ENCODE measurements at regions not wholly inside any gene's neighbourhood (a gene's known extent, or its start where the extent isn't known, plus 50 kb on each side); places are given as distances from the start of the nearest gene placed in this dataset.

DNA sequence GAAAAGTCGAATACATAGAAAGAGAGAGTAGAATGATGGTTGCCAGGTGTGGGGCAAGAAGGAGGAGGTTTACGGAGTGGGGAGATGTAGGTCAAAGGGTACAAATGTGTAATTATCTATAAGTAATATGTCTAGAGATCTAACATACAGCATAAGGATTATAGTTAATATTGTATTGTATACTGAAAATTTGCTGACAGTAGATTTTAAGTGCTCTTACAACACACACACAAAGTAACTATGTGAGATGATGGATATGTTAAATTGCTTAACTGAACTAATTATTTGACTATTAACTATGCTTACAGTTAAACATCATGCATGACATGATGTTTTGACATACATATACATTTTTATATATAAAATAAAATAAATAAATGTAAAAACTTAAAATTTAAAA lies 192.7 kb downstream of the ZIC4 start:
- ATAC-seq (no peak), DNase-seq (ENCODE audit: low read depth, low spot score) (no peak)
- Histone ChIP-seq H4K20me1 (ENCODE audit: insufficient read depth) (no peaks in the 10 kb centered on the region), H3K27ac (ENCODE audit: low read depth, low read length) (no peak overlapping the region), H3K27me3 (ENCODE audit: insufficient read depth, low read length) (no peaks in the 10 kb centered on the region), H3K79me2 (ENCODE audit: insufficient read depth, low read length) (no peaks in the 10 kb centered on the region), H3K9me2 (ENCODE audit: insufficient read depth) (no peaks in the 10 kb centered on the region), H3K4me2 (ENCODE audit: low read length) (no peak overlapping the region), H3K9ac (ENCODE audit: low read length) (no peak overlapping the region), H3K4me3 (replicated peaks in 1 of 2; ENCODE audit: low read depth in 1 of 2, low read length in 2 of 2) (no peak overlapping the region), H3K4me1 (ENCODE audit: control insufficient read depth in 1 of 2, insufficient read depth in 2 of 2, low read length in 2 of 2) (no peaks in the 10 kb centered on the region), H3K9me3 (ENCODE audit: control insufficient read depth in 1 of 2, insufficient read depth in 1 of 2, low read depth in 1 of 2, low read length in 2 of 2) (no peaks in the 10 kb centered on the region), H3K36me3 (ENCODE audit: control insufficient read depth in 1 of 2, insufficient read depth in 2 of 2, low read length in 2 of 2) (no peaks in the 10 kb centered on the region), H2AFZ (ENCODE audit: low read depth, low read length, poor library complexity, severe bottlenecking) (no peak overlapping the region)
- RAD21 ChIA-PET (ENCODE audit: low non-redundant PET in 1 of 2, low total read pairs in 2 of 2, uncharacterized antibody in 2 of 2, unreplicated experiment in 2 of 2), result no interaction called here
- intact Hi-C loops (cut with micrococcal nuclease), result no loop called here
- POLR2A ChIA-PET, result no interaction called here
- CTCF ChIA-PET, result no interaction called here
- no peak for TF ChIP-seq POLR2AphosphoS5 (IDR thresholded peaks at IDR 0.05; ENCODE audit: low read depth, low read length)
- TF ChIP-seq POLR2A (IDR thresholded peaks at IDR 0.05; ENCODE audit: borderline replicate concordance, extremely low read depth, insufficient read depth, insufficient read length), result no peak
- TF ChIP-seq, protein P1, sequence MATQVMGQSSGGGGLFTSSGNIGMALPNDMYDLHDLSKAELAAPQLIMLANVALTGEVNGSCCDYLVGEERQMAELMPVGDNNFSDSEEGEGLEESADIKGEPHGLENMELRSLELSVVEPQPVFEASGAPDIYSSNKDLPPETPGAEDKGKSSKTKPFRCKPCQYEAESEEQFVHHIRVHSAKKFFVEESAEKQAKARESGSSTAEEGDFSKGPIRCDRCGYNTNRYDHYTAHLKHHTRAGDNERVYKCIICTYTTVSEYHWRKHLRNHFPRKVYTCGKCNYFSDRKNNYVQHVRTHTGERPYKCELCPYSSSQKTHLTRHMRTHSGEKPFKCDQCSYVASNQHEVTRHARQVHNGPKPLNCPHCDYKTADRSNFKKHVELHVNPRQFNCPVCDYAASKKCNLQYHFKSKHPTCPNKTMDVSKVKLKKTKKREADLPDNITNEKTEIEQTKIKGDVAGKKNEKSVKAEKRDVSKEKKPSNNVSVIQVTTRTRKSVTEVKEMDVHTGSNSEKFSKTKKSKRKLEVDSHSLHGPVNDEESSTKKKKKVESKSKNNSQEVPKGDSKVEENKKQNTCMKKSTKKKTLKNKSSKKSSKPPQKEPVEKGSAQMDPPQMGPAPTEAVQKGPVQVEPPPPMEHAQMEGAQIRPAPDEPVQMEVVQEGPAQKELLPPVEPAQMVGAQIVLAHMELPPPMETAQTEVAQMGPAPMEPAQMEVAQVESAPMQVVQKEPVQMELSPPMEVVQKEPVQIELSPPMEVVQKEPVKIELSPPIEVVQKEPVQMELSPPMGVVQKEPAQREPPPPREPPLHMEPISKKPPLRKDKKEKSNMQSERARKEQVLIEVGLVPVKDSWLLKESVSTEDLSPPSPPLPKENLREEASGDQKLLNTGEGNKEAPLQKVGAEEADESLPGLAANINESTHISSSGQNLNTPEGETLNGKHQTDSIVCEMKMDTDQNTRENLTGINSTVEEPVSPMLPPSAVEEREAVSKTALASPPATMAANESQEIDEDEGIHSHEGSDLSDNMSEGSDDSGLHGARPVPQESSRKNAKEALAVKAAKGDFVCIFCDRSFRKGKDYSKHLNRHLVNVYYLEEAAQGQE (IDR thresholded peaks at IDR 0.05; ENCODE audit: low read depth), result no peak
- TF ChIP-seq CEBPB (IDR thresholded peaks at IDR 0.05; ENCODE audit: low read depth), result no peak
- TF ChIP-seq EGR1 (IDR thresholded peaks at IDR 0.05; ENCODE audit: low read depth), result no peak
- TF ChIP-seq, protein P2, sequence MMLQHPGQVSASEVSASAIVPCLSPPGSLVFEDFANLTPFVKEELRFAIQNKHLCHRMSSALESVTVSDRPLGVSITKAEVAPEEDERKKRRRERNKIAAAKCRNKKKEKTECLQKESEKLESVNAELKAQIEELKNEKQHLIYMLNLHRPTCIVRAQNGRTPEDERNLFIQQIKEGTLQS (IDR thresholded peaks at IDR 0.05), result no peak
- TF ChIP-seq ZNF274 (IDR thresholded peaks at IDR 0.05; ENCODE audit: low read depth, low read length), result no peak
- no peak for TF ChIP-seq FOSL1 (IDR thresholded peaks at IDR 0.05; ENCODE audit: low read depth)
- no peak for TF ChIP-seq RAD21 (IDR thresholded peaks at IDR 0.05; ENCODE audit: low read depth)
- TF ChIP-seq, protein P3, sequence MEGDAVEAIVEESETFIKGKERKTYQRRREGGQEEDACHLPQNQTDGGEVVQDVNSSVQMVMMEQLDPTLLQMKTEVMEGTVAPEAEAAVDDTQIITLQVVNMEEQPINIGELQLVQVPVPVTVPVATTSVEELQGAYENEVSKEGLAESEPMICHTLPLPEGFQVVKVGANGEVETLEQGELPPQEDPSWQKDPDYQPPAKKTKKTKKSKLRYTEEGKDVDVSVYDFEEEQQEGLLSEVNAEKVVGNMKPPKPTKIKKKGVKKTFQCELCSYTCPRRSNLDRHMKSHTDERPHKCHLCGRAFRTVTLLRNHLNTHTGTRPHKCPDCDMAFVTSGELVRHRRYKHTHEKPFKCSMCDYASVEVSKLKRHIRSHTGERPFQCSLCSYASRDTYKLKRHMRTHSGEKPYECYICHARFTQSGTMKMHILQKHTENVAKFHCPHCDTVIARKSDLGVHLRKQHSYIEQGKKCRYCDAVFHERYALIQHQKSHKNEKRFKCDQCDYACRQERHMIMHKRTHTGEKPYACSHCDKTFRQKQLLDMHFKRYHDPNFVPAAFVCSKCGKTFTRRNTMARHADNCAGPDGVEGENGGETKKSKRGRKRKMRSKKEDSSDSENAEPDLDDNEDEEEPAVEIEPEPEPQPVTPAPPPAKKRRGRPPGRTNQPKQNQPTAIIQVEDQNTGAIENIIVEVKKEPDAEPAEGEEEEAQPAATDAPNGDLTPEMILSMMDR (IDR thresholded peaks at IDR 0.05 in 2 of 3, conservative IDR thresholded peaks at IDR 0.05 in 1 of 3; ENCODE audit: borderline replicate concordance in 1 of 3, insufficient read depth in 1 of 3, low read depth in 2 of 3, low read length in 2 of 3), result no peak
- no peak for TF ChIP-seq EZH2phosphoT487 (IDR thresholded peaks at IDR 0.05; ENCODE audit: borderline replicate concordance)
- no peak for TF ChIP-seq JUND (IDR thresholded peaks at IDR 0.05)
- TF ChIP-seq SP1 (IDR thresholded peaks at IDR 0.05; ENCODE audit: low read depth), result no peak
- no peak for TF ChIP-seq TCF7L2 (IDR thresholded peaks at IDR 0.05; ENCODE audit: borderline replicate concordance, extremely low read depth, insufficient read depth, insufficient read length)
- TF ChIP-seq ZFX (IDR thresholded peaks at IDR 0.05), result no peak
- no peak for TF ChIP-seq SIN3A (IDR thresholded peaks at IDR 0.05; ENCODE audit: low read depth)
- no peak for TF ChIP-seq SRF (IDR thresholded peaks at IDR 0.05; ENCODE audit: low read depth)
- no peak for TF ChIP-seq EZH2 (IDR thresholded peaks at IDR 0.05)
- TF ChIP-seq, protein P4, sequence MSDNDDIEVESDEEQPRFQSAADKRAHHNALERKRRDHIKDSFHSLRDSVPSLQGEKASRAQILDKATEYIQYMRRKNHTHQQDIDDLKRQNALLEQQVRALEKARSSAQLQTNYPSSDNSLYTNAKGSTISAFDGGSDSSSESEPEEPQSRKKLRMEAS (IDR thresholded peaks at IDR 0.05), result no peak
- no peak for TF ChIP-seq CBX3 (IDR thresholded peaks at IDR 0.05; ENCODE audit: low read depth)
- BruUV-seq (replicated peaks), result no TSS peak
